Activated CD4-positive, alpha-beta T cell treated with anti-CD3 and anti-CD28 coated beads, Interleukin-2, Interleukin-6, amounts not matched to agents 100 ng/mL and 50 ng/mL, durations not matched to agents 16 hours and 8 hours (primary cell): ENCODE measurements at regions not wholly inside any gene's neighbourhood (a gene's known extent, or its start where the extent isn't known, plus 50 kb on each side); places are given as distances from the start of the nearest gene placed in this dataset.
"Not testable (repeated sequence)": the region's sequence is repeated elsewhere in the genome, so short reads cannot be mapped to it uniquely, and the experiment has no call there.

Experiments
- DNase-seq: peaks from one replicate; pipeline ENCODE4 v3.0.0-alpha.2; 2020

GRCh38 chr6:85798931-85799652, 156.4 kb upstream of the SYNCRIP start:
- no peak for DNase-seq

- DNase-seq = no peak
Observed at GRCh38 chr6:85797993-85798392, 155.3 kb upstream of the SYNCRIP start.

DNA sequence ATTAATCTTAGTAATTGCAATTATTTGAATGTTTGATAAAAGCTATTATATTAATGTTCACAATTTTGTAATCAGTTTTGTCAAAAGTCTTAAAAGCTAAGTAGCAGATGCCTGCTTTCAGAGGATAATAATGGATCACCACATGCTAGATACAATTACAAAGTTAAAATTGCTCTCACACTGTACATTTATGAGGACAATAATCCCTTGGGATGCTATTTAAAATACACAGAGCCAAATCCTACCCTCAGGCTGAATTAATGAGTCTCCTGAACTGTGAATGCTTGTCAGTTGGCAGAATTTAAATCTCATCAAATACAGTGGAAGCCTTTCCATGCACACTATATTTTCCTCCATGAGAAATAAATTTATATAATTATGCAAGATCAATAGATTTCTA, 153.3 kb upstream of the SYNCRIP start:
- DNase-seq = no peak

GRCh38 chr6:85792254-85792653, 149.6 kb upstream of the SYNCRIP start:
- DNase-seq = no peak

DNA sequence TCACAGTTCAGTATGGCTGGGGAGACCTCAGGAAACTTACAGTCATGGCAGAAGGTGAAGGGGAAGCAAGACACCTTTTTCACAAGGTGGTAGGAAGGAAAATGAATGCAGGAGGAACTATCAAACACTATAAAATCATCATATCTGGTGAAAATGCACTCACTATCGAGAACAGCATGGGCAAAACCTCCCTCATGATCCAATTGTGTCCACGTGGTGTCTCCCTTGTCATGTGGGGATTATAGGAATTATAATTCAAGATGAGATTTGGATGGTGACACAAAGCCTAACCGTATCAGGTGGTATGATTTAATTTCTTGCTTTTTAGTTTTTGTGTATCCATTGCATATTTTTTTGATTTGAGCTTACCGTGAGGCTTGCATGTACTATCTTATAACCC, 133.2 kb upstream of the SYNCRIP start:
- DNase-seq = no peak

- DNase-seq = no peak
Observed at GRCh38 chr6:85772641-85773040, 130.0 kb upstream of the SYNCRIP start.

DNA sequence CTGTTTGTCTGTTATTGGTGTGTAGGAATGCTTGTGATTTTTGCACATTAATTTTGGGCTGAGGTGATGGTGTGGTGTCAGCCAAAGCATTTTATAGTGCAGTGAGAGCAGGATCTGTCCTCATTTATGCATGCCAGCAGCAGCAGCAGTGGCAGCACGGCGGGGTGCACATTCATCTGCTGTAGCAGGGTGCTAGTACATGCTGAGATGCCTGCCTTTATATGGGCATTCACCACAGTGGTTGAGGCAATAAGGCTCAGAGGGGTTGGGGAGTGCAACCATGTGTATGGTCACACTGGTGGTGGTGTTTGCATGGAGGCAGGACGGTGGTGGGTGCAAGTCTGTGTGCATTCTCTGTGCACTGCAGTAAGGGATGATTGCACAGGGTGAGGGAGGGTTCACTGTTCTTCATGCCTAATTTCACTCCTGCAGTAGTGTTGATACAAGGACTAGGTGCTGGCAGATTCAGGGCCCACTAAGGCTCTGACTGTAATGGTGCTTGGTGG, 129.3 kb upstream of the SYNCRIP start:
- no peak for DNase-seq

DNA sequence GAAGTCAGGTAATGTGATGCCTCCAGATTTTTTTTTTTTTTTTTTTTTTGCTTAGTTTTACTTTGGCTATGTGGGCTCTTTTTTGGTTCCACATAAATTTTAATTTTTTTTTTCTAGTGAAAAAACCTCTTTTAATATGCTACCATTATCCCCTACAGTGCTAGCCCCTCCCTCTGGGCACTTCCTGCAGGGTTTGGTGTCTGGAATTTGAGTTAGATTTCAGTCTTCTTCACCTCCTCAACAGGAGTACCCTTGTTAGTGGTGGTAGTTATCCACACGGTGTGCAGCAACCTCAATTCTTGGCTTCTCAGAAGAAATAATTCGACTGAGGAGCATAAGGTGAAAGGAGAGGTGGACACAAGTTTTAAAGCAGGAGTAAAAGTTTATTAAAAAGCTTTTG, 128.8 kb upstream of the SYNCRIP start:
- DNase-seq = no peak

DNA sequence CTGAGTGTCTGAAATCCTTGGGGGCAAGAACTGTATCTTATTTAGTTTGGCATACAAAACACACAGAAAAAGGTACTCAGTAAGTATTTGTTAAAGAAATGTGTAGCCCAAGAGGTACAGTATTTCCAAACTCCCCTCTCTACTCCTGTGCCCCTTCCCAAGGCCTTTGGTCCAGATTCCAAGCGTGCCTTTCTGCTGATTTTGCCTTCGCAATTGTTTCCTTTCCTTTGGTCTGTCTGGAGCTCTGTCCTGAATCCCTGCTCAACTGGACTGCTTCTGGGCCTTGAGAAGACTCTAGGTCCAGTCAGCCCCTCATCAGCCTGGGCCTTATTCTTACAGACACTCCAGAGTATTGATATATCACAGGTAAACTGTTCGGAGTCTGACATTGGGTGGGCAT, 122.2 kb upstream of the SYNCRIP start:
- DNase-seq = no peak

DNA sequence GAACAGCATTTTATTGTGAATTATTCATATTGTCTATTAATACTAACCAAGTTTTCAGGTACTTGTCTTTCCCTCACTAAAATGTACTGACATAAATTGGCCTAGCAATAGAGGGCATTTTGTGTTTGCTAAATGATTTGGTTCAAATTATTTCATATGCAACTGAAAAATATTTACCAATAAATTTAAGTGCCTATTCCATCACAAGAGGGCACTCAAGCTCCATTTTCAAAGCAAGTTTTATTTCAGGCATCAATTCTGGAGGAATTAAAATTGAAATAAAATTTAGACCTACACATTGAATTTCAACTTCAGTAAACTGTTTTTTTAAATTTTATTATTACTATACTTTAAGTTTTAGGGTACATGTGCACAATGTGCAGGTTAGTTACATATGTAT, 114.3 kb upstream of the SYNCRIP start:
- DNase-seq = peak; percentile 13

DNA sequence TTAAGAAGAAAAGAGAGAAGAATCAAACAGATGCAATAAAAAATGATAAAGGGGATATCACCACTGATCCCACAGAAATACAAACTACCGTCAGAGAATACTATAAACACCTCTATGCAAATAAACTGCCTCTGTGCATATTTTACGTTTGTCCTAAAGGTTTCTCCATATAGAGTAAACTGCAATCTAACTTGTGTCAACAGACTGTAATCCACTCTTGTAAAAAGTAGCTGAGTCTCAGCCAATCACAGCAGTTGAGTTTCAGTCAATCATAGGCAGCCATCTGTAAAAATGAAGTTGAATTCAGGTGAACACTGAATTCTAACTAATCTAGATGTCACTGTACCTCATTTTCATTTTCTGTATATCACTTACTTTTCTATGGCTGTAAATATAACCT, 112.2 kb upstream of the SYNCRIP start:
- DNase-seq = no peak

DNA sequence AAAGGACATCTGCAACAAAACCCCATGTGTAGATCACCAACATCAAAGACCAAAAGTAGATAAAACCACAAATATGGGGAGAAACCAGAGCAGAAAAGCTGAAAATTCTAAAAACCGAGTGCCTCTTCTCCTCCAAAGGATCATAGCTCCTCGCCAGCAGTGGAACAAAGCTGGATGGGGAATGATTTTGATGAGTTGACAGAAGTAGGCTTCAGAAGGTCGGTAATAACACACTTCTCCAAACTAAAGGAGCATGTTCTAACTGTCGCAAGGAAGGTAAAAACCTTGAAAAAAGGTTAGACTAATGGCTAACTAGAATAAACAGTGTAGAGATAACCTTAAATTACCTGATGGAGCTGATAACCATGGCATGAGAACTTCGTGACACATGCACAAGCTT, 109.9 kb upstream of the SYNCRIP start:
- no peak for DNase-seq

GRCh38 chr6:85751374-85752055, 108.8 kb upstream of the SYNCRIP start:
- DNase-seq = no peak

GRCh38 chr6:85750146-85750545, 107.5 kb upstream of the SYNCRIP start:
- not testable (repeated sequence) for DNase-seq

DNA sequence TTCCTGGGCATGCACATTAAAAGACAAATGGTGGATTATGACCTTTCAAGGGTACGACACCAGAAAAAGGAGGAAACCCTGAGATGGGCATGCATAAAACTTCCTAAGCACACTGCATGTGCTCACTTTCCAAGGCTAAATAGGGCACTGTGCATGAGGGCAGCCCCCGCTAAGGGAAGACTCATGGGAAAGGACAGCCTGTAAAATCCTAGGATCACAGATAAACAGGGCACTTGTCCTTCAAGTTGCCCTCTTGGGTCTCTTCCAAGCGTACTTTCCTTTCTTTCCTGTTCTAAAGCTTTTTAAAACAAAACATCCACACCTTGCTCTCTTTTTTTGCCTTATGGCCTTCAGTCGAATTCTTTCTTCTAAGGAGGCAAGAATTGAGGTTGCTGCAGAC, 106.5 kb upstream of the SYNCRIP start:
- DNase-seq = no peak

DNA sequence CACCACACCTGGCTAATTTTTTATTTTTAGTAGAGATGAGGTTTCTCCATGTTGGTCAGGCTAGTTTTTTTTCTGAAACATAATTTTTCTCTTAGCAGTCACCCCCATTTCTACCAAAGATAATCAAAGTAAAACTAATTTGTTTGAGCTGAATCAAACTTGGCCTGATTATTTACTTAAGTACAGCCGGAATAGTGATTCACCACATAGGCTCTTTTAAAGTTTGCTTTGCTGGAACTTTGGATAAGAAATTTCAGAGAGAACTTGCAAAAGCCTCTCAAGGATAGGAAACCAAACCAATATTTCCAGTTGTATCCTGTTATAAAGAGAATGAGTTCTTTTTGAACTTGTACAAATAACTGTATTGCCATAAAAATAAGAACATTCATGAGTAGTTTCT, 105.0 kb upstream of the SYNCRIP start:
- DNase-seq = no peak

- no peak for DNase-seq
Observed at GRCh38 chr6:85747093-85747492, 104.4 kb upstream of the SYNCRIP start.

GRCh38 chr6:85744433-85744970, 101.8 kb upstream of the SYNCRIP start:
- DNase-seq = no peak

- no peak for DNase-seq
Observed at GRCh38 chr6:85726206-85726605, 83.5 kb upstream of the SYNCRIP start.

GRCh38 chr6:85715797-85716196, 73.1 kb upstream of the SYNCRIP start:
- DNase-seq = no peak

DNA sequence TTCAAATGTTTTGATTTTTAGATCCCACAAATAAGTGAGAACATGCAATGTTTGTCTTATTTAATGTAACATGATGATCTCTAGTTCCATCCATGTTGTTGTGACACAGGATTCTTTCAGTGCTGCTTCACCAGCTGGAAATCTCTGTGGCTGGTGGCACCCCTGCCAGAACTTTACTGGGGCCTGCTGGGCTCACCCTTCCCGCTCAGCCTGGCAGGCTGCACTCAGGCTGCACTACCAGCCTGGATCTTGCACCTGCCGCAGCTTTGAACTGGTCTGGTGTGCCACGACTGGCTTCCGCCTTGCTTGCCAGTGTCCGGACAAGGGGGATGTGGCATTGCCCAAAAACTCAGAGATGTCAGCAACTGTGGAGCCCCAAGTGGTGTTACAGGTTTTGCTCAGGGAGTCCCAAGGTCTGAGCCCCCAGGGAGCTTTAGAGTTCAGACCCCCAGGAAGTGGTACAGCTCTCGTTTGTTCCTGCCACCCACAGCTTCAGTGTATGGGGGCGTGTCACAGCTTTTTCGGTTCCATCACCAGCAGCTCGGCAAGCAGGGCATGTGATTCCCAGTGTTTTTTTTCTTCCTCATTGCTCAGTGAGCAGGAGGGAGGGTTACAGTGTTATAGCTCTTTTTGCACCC, 72.3 kb upstream of the SYNCRIP start:
- no peak for DNase-seq

DNA sequence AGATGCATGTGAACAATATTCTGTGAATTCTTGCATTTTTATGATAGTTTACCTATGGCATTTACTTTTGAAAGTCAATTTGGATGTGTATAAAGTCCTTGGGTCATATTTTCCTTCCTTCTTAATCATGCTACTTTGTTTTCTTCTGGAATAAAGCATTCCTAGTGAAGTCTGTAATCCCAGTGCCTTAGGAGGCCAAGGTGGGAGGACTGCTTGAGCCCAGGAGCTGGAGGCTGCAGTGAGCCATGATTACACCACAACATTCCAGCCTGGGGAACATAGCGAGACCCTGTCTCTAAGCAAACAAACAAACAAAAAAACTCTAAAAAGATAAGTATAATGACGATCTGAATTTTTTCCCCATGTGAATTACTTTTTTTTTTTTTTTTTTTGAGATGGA, 69.7 kb upstream of the SYNCRIP start:
- no peak for DNase-seq

DNA sequence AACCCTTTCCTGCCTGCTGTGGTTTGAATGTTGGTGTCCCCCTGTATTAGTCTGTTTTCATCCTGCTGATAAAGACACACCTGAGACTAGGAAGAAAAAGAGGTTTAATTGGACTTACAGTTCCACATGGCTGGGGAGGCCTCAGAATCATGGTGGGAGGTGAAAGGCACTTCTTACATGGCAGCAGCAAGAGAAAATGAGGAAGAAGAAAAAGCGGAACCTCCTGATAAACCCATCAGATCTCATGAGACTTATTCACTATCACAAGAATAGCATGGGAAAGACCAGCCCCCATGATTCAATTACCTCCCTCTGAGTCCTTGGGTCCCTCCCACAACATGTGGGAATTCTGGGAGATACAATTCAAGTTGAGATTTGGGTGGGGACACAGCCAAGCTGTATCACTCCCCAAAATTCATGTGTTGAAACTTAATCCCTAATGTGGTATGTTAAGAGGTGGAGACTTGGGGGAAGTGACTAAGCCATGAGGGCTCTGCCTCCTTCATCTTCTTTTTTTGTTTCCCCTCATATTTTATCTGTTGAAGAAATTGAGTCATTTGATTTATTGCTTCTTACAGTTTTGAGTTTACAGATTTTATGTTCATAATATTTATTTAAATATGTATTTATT, 64.9 kb upstream of the SYNCRIP start:
- not testable (repeated sequence) for DNase-seq
